GM20000 (cell line): ENCODE measurements at regions not wholly inside any gene's neighbourhood (a gene's known extent, or its start where the extent isn't known, plus 50 kb on each side); places are given as distances from the start of the nearest gene placed in this dataset.

ENCODE experiments used
- DNase-seq: peaks from one replicate; pipeline ENCODE4 v3.0.0; 2012; ENCODE audit warnings: low spot score
- TF ChIP-seq, protein P1 (sequence below): IDR thresholded peaks from 2 replicates; pipeline ENCODE4 v1.5.1; 2012; ENCODE audit warnings: mild to moderate bottlenecking, control low read depth; ENCODE audit errors: extremely low read depth, missing control alignments

GRCh38 chr13:55606045-55606665 is 1534.6 kb upstream of the PRR20A start:
- no peak for DNase-seq
- TF ChIP-seq, protein P1, sequence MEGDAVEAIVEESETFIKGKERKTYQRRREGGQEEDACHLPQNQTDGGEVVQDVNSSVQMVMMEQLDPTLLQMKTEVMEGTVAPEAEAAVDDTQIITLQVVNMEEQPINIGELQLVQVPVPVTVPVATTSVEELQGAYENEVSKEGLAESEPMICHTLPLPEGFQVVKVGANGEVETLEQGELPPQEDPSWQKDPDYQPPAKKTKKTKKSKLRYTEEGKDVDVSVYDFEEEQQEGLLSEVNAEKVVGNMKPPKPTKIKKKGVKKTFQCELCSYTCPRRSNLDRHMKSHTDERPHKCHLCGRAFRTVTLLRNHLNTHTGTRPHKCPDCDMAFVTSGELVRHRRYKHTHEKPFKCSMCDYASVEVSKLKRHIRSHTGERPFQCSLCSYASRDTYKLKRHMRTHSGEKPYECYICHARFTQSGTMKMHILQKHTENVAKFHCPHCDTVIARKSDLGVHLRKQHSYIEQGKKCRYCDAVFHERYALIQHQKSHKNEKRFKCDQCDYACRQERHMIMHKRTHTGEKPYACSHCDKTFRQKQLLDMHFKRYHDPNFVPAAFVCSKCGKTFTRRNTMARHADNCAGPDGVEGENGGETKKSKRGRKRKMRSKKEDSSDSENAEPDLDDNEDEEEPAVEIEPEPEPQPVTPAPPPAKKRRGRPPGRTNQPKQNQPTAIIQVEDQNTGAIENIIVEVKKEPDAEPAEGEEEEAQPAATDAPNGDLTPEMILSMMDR: no peak

DNA sequence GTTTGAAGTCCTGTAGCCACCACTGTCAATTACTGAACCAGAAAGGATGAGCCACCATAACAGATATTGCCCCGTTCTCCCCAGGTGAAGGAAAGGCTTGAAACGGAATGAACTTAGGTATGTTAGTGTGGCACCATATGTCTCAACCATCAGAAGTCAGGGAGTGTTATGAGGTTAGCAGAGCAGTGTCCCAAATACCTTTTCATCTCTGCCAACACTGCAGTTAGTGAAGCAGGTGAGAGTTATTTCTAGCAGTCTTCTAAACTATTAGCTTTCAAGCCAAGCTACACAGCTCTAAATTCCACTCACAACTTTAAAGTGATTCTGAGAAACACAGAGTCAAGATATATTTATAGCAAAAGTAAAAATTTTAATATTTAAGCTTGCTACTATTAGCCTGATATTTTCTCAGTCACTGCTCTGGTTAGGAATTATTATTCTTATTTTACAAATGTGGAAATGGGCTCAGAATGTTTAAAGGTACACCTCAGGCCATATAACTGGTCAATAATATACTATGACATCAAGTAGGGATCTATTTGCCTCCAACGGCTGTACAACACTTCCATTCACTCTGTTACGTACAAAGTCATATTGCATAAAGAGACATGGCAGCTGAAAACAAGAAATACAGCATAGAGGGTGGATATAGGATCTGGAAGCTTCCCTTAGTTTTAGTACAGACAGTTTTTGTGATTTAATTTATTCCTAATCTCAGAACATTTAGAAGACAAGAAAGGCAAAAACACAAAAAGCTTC is 1527.1 kb upstream of the PRR20A start:
- TF ChIP-seq, protein P1: no peak
- no peak for DNase-seq

GRCh38 chr13:55615081-55615480 is 1525.6 kb upstream of the PRR20A start:
- TF ChIP-seq, protein P1: no peak
- DNase-seq: no peak

GRCh38 chr13:55617241-55617640 is 1523.5 kb upstream of the PRR20A start:
- TF ChIP-seq, protein P1: no peak
- DNase-seq: no peak

GRCh38 chr13:55627221-55627620 is 1513.5 kb upstream of the PRR20A start:
- TF ChIP-seq, protein P1: no peak
- DNase-seq: no peak

DNA sequence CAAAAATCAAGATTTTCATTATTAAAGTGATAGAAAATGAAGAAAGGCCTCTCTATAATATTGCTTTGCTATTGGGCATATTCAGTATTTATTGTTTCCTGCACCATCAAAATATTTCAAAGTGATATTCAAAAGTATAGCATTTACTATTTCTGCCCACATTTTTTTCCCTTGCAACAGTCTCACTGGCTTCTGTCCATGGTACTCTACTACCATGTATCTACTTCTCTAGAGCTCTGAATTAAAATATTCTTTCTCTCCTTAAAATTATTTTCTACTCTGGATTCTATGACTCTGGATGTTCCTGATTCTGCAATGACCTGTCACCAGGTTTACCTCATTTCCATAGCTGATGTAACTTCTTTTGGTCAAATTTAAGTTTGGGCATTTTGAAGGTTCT is 1508.3 kb upstream of the PRR20A start:
- TF ChIP-seq, protein P1: no peak

GRCh38 chr13:55649485-55649884 is 1491.2 kb upstream of the PRR20A start:
- no peak for DNase-seq
- TF ChIP-seq, protein P1: no peak

More for the DNA sequence above, 1508.3 kb upstream of the PRR20A start:
- DNase-seq: no peak
